Activated CD8-positive, alpha-beta T cell treated with anti-CD3 and anti-CD28 coated beads, Interleukin-2, amount 10 ng/mL, durations not matched to agents 7 days and 5 days (primary cell): ENCODE measurements at regions not wholly inside any gene's neighbourhood (a gene's known extent, or its start where the extent isn't known, plus 50 kb on each side); places are given as distances from the start of the nearest gene placed in this dataset.
"Not testable (repeated sequence)": the region's sequence is repeated elsewhere in the genome, so short reads cannot be mapped to it uniquely, and the experiment has no call there.

ENCODE experiments used
- ATAC-seq: fragments of 150-1000 bp; cut with Tn5 transposase; one replicate; pipeline ENCODE4 v1.10.0; 2021; ENCODE audit warnings: moderate library complexity
- CTCF ChIA-PET: fragments of 350-600 bp; sonication (Branson Sonifier 250); formaldehyde crosslinking; loops from one replicate; lab custom pipeline; 2021; ENCODE audit warnings: antibody characterized with exemption; lab: Charles Lee
- POLR2A ChIA-PET: fragments of 350-600 bp; sonication (Branson Sonifier 250); formaldehyde crosslinking; loops from one replicate; lab custom pipeline; 2021; ENCODE audit warnings: antibody characterized with exemption; lab: Charles Lee
- DNase-seq: peaks from one replicate; pipeline ENCODE4 v3.0.0-alpha.2; 2020
- H3K27ac Mint-ChIP-seq: one replicate; pipeline ENCODE4 v1.8.0; 2021; ENCODE audit warnings: mild to moderate bottlenecking, mixed read lengths
- H3K27me3 Mint-ChIP-seq: one replicate; pipeline ENCODE4 v1.8.0; 2021; ENCODE audit warnings: low read depth, mixed read lengths
- H3K36me3 Mint-ChIP-seq: one replicate; pipeline ENCODE4 v1.8.0; 2021; ENCODE audit warnings: low read depth, mixed read lengths
- H3K4me1 Mint-ChIP-seq: one replicate; pipeline ENCODE4 v1.8.0; 2021; ENCODE audit warnings: low read depth, mixed read lengths
- H3K4me3 Mint-ChIP-seq: one replicate; pipeline ENCODE4 v1.8.0; 2021; ENCODE audit warnings: mild to moderate bottlenecking, mixed read lengths
- H3K9me3 Mint-ChIP-seq: one replicate; pipeline ENCODE4 v1.8.0; 2022; ENCODE audit warnings: mixed read lengths; ENCODE audit not compliant: insufficient read depth

DNA sequence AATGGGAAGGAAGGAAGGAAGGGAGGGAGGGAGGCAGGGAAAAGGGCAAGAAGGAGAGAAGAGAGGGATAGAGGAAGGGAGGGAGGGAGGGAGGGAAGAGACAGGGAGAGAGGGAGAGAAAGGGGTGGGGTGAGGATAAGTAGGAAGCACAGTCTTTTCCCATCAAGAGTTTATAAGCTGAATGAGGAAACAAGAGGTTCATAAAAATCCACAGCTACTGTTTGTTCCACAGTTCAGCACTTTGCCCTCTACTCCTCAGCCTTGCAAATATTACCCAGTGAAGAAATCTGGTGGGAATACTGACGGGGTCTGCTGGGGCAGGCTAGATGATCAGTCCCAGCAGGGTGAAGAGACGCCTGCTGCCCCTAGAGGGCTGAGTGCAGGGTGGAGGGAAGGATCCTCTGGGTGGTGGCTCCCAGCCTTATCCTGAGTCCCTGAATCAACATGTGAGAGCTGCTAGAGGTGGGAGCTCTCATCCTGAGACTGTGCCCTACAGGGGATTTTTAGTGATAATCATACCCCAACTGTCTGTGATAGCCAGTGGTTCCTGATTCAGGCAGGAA, 233.9 kb upstream of the NBPF12 start:
- POLR2A ChIA-PET, H3K4me3 Mint-ChIP-seq, H3K27me3 Mint-ChIP-seq, H3K27ac Mint-ChIP-seq, H3K9me3 Mint-ChIP-seq, CTCF ChIA-PET, ATAC-seq, H3K36me3 Mint-ChIP-seq, H3K4me1 Mint-ChIP-seq, DNase-seq: not testable (repeated sequence)

DNA sequence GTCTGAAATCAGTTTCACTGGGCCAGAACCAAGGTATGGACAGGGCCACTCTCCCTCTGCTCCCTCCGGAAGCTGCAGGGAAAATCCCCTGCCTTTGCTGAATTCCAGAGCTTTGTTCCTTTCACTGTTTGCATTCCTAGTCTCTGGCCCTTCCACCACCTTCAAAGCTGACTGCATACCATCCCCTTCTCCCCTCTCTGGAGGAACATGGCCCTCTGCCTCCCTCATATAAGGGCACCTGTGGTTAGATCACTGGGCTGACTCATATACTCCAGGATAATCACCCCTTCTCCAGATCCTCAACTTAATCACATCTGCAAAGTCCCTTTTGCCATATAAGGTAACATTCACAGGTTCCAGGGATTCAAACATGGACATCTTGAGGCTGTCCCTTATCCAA, 236.8 kb upstream of the NBPF12 start:
- H3K27me3 Mint-ChIP-seq, DNase-seq, H3K4me3 Mint-ChIP-seq, H3K27ac Mint-ChIP-seq, H3K36me3 Mint-ChIP-seq, H3K4me1 Mint-ChIP-seq, H3K9me3 Mint-ChIP-seq, ATAC-seq, POLR2A ChIA-PET, CTCF ChIA-PET: not testable (repeated sequence)

DNA sequence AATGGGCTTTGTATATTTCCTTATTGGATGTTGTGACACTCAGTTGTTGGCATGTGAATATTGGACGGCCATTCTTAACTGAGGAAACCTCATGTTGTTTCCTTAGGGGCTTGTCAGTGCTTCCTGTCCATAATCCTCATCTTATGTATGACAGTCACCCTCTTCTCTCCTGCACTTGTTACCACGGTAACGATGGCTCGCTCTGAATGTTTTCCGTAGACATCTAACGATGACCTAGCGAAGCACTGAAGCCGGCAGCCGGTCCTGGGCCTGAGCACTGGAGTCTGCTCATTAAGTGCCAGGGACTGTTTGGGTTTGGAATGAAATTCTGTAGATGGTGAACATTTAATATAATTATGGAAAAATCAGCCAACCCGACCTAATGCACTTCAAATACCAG, 242.7 kb upstream of the NBPF12 start:
- H3K27ac Mint-ChIP-seq, H3K4me3 Mint-ChIP-seq, H3K36me3 Mint-ChIP-seq, DNase-seq, H3K27me3 Mint-ChIP-seq, CTCF ChIA-PET, H3K9me3 Mint-ChIP-seq, POLR2A ChIA-PET, H3K4me1 Mint-ChIP-seq, ATAC-seq: not testable (repeated sequence)

DNA sequence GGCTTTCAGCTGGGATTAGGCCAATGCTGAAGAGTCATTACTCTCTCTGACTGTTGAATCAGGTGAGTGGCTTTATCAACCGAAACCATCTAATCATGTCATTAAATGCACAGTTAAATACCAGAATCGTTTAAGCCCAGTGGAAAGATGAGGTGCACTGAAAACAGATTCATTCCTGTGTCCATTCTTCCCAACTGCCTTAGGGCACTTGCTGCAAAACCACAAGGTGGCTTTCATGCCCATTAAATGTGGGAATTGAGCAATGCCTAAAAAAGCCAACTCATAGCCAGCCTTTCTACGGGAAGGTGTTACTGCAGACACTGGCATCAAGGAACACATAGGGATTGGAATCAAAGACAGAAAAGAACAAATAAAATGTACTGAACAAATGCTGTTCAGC, 246.3 kb upstream of the NBPF12 start:
- H3K27ac Mint-ChIP-seq, H3K4me1 Mint-ChIP-seq, ATAC-seq, H3K36me3 Mint-ChIP-seq, H3K9me3 Mint-ChIP-seq, H3K4me3 Mint-ChIP-seq, DNase-seq, POLR2A ChIA-PET, H3K27me3 Mint-ChIP-seq, CTCF ChIA-PET: not testable (repeated sequence)

DNA sequence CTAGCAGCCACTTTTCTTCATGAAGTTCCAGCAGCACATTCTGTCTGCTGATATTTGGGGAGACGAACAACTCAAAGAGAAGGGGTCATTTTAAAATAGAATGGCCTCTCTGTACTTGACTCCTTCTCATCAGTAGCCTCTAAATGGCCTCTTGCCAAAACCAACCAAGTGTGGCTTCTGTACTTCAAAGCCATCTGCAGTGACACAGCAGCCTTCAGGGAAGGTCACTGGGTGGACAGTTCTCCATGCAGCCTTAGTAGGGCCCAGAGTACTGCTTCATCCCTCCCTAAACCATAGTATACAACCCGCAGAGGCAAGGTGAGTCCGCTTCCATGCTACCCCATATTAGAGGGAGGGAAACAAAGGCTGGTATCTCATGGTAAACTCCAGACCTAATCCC, 249.2 kb upstream of the NBPF12 start:
- H3K27ac Mint-ChIP-seq = not testable (repeated sequence)

DNA sequence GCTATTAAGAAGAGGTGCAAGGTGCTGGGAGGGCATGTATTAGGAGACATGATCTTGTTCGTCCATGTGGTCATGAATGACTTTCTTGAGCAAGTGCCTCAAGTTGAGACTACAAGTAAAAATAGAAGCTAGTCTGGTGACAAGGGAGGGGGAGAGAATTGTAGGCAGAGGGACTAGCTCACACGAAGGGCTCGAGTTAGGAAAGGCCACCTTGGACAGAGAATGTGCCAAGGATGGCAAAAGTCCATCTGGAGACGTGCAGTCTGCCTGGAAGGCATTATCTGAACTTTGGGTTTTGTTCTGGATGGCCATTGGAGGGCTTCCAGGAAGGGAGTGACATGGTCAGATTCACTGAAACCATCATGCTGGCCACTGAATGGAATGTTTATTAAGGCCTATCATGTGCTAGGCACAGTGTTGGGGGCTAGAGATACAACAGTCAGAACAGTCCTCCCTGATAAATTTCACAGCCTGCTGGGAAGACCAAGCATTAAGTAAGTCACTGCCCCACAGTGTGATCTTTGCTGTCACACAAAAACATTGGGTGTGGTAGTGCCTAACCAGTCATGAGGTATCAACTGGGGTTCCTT, 251.3 kb upstream of the NBPF12 start:
- DNase-seq, H3K4me3 Mint-ChIP-seq, H3K9me3 Mint-ChIP-seq, H3K4me1 Mint-ChIP-seq, H3K27ac Mint-ChIP-seq, H3K27me3 Mint-ChIP-seq, POLR2A ChIA-PET, H3K36me3 Mint-ChIP-seq, ATAC-seq, CTCF ChIA-PET: not testable (repeated sequence)

More for the DNA sequence above, 249.2 kb upstream of the NBPF12 start:
- H3K9me3 Mint-ChIP-seq, DNase-seq, CTCF ChIA-PET, ATAC-seq, H3K4me1 Mint-ChIP-seq, POLR2A ChIA-PET, H3K4me3 Mint-ChIP-seq, H3K36me3 Mint-ChIP-seq, H3K27me3 Mint-ChIP-seq: not testable (repeated sequence)

DNA sequence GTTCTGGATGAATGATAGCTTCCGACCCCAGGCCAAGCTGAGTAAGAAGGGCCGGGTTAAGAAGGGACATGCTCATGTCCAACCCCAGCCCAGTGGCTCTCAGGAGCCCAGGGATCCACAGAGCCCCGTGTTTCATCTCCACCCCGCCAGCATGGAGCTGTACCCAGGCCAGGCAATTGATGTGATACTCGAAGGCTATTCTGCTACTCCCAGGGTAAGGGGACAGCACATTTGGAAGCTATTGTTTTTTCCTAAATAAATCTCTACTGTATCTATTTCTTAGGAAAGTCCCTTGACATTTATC, 255.0 kb upstream of the NBPF12 start:
- H3K4me3 Mint-ChIP-seq, H3K36me3 Mint-ChIP-seq, H3K4me1 Mint-ChIP-seq, CTCF ChIA-PET, H3K27me3 Mint-ChIP-seq, ATAC-seq, DNase-seq, H3K9me3 Mint-ChIP-seq, POLR2A ChIA-PET, H3K27ac Mint-ChIP-seq: not testable (repeated sequence)

DNA sequence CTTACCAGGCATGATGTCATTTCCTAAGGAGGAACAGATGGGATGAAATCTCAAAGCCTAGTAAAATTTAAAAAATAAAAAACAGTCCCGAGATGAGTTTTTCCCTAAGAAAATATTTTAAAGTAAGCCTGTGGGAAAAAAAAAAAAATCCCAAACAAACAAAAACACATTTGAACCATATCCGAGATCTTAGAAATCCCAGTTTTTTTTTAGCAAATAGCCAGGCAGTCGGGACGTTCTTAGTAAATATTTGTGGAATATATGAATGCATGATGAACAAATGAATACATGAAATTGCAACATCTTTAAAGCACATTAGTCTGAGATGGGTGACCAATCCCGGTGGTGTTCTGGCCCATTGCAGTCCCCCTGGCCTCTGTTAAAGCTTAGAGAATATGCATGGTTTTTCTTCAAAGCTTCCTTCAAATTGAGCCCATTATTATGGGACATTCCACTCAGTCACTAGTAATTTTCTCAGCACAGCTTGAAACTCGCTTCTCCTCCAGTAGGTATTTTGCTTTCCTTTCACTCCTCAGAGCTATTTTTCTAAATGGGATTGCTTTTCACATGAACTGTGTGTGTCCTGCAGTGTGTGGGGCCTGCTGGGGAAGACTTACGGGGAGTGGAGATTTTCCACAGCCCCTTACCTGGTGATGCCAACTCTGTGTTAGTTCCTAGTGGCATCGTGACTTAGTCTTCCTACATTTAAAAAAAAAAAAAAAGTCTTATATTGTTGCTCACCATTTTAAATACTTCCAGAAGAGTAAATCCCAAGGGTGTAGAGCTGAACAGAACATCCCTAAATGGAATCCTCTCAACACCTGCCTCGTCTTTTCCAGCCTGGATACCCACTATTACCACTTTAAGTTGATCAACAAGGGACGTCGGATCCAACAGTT, 255.6 kb upstream of the NBPF12 start:
- H3K36me3 Mint-ChIP-seq, POLR2A ChIA-PET, ATAC-seq, H3K4me1 Mint-ChIP-seq, DNase-seq, H3K27me3 Mint-ChIP-seq, CTCF ChIA-PET, H3K9me3 Mint-ChIP-seq, H3K4me3 Mint-ChIP-seq, H3K27ac Mint-ChIP-seq: not testable (repeated sequence)

DNA sequence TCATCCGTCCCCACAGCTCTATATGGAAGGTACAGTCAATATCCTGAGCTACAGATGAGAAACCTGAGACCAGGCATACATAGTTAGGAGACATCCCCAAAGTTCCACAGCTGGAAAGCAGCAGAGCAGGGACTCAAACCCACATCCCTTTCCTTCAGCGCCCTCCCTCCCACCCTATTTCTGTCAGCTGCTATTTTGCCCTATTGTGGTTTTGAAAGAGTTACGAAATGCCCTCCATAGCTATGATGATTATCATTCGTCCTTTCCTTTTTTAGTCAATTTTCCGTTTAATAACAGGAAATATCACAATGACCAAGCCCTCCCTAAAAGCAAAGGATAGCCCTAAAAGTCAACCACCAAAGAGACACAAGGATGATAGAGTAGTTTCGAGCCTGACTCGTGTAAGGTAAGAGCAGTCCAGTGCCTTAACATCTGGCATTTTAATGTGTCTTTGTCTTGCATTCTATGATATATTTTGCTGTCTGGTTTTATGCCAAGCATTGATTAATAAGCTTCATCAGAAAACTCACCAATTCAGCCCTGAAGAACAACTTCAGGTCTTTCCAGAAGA, 264.3 kb upstream of the NBPF12 start:
- not testable (repeated sequence) for H3K27me3 Mint-ChIP-seq

DNA sequence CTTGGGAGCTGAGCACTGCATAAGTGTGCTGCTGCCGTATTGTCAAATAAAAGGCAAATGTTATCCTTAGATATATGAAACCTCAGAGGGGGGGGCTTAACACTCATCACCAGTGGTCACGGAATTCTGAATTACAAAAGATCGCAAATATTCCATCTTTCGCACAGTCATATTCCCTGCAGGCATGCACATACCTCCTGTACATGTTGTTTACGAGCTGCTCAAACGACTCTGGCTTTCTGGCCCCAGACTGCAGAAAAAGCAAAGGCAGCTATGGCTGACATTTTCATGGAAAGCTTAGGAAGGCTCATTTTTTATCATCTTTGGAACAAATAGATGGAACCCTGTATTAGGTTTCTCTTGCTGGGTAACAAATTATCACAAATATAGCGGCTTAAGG, 265.5 kb upstream of the NBPF12 start:
- CTCF ChIA-PET, H3K4me3 Mint-ChIP-seq, H3K36me3 Mint-ChIP-seq, ATAC-seq, H3K27me3 Mint-ChIP-seq, H3K9me3 Mint-ChIP-seq, H3K4me1 Mint-ChIP-seq, DNase-seq, POLR2A ChIA-PET, H3K27ac Mint-ChIP-seq: not testable (repeated sequence)

More for the DNA sequence above, 264.3 kb upstream of the NBPF12 start:
- H3K9me3 Mint-ChIP-seq, H3K4me1 Mint-ChIP-seq, H3K4me3 Mint-ChIP-seq, H3K27ac Mint-ChIP-seq, ATAC-seq, H3K36me3 Mint-ChIP-seq, CTCF ChIA-PET, POLR2A ChIA-PET, DNase-seq: not testable (repeated sequence)

DNA sequence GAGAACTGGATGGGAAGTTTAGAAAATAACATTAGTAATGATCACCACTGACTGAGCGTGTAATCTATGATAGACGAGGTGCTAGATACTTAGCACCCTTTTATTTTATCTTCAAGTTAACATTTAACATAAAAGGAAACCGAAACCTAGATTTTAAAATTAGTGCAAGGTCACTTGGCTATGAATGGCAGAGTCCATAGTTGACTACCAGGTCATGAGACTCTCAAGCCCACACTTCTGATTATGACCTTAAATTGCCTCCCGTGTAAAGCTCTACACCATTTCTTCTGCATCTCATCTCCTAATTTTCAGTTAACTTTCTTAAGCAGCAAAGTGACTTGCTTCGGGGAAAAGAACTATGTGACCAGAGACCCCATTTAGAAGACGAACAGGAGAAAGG, 266.5 kb upstream of the NBPF12 start:
- DNase-seq, POLR2A ChIA-PET, H3K9me3 Mint-ChIP-seq, H3K27me3 Mint-ChIP-seq, H3K36me3 Mint-ChIP-seq, CTCF ChIA-PET, ATAC-seq, H3K27ac Mint-ChIP-seq, H3K4me3 Mint-ChIP-seq, H3K4me1 Mint-ChIP-seq: not testable (repeated sequence)

DNA sequence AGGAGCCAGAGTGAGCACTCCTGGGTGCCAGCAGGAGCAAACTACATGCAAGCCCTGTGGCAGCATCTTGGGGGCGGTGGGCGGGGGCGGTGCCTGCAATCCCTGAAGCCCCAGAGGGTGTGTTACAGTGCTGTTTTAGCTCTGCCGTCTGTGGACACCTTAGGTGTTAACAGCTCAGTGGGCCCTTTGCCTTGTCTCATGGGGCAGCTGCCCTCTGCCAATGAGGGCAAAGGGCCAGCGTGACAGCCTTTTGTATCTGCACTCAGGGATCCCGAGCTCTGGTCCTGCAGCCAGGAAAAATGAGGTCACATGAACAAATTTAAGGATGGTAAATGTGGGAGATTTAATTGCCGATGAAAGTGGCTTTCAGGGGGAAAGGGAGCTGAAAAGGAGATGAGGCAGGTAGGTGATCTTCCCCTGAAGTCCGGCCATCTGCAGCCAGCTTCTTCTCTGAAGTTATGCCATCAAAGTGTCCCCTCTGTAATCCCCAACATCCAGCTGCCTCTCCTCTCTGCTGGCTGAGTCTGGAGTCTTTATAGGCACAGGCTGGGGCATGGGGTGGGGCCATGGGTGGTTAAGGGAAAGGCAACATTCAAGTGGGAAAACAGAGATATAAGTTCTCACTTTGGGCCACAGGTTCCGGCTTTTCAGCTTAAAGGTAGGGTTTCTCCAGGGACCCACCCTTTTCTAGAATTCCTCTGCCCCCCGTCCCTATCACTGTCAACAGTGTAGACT, 267.1 kb upstream of the NBPF12 start:
- POLR2A ChIA-PET, H3K9me3 Mint-ChIP-seq, H3K4me1 Mint-ChIP-seq, H3K27me3 Mint-ChIP-seq, DNase-seq, H3K36me3 Mint-ChIP-seq, H3K4me3 Mint-ChIP-seq, H3K27ac Mint-ChIP-seq, ATAC-seq, CTCF ChIA-PET: not testable (repeated sequence)
